ENCODE measurements at regions not wholly inside any gene's neighbourhood (a gene's known extent, or its start where the extent isn't known, plus 50 kb on each side); places are given as distances from the start of the nearest gene placed in this dataset.
A peak's percentile ranks its signal among the peaks of the same experiment; 100 is the strongest.

GRCh38 chr2:188077757-188078156 is 213.9 kb upstream of the GULP1 start:
- DNase-seq, result no peak

- DNase-seq, result no peak
Measured at GRCh38 chr2:188078534-188078933, 213.1 kb upstream of the GULP1 start.

GRCh38 chr2:188079196-188079595 is 212.5 kb upstream of the GULP1 start:
- no peak for DNase-seq

- DNase-seq, result no peak
Measured at GRCh38 chr2:188085421-188085820, 206.3 kb upstream of the GULP1 start.

- DNase-seq, result no peak
Measured at GRCh38 chr2:188089901-188090300, 201.8 kb upstream of the GULP1 start.

GRCh38 chr2:188091220-188091619 is 200.5 kb upstream of the GULP1 start:
- DNase-seq, result no peak

GRCh38 chr2:188092734-188093133 is 198.9 kb upstream of the GULP1 start:
- DNase-seq, result no peak

- DNase-seq, result no peak
Measured at GRCh38 chr2:188096910-188097309, 194.8 kb upstream of the GULP1 start.

GRCh38 chr2:188102881-188103280 is 188.8 kb upstream of the GULP1 start:
- DNase-seq, result no peak

GRCh38 chr2:188114014-188114413 is 177.7 kb upstream of the GULP1 start:
- DNase-seq, result peak; percentile 3

GRCh38 chr2:188117706-188118105 is 174.0 kb upstream of the GULP1 start:
- DNase-seq, result no peak

GRCh38 chr2:188118431-188118830 is 173.2 kb upstream of the GULP1 start:
- no peak for DNase-seq

GRCh38 chr2:188119112-188119838 is 172.4 kb upstream of the GULP1 start:
- no peak for DNase-seq

- no peak for DNase-seq
Measured at GRCh38 chr2:188122985-188123384, 168.7 kb upstream of the GULP1 start.

GRCh38 chr2:188129677-188130076 is 162.0 kb upstream of the GULP1 start:
- no peak for DNase-seq

GRCh38 chr2:188130317-188130716 is 161.4 kb upstream of the GULP1 start:
- DNase-seq, result no peak

- no peak for DNase-seq
Measured at GRCh38 chr2:188131281-188131680, 160.4 kb upstream of the GULP1 start.

GRCh38 chr2:188132385-188132784 is 159.3 kb upstream of the GULP1 start:
- DNase-seq, result no peak

GRCh38 chr2:188134241-188134640 is 157.4 kb upstream of the GULP1 start:
- DNase-seq, result no peak

GRCh38 chr2:188138313-188138712 is 153.4 kb upstream of the GULP1 start:
- DNase-seq, result no peak

GRCh38 chr2:188142088-188142487 is 149.6 kb upstream of the GULP1 start:
- DNase-seq, result no peak

GRCh38 chr2:188142636-188143295 is 148.9 kb upstream of the GULP1 start:
- no peak for DNase-seq

- DNase-seq, result no peak
Measured at GRCh38 chr2:188145885-188146284, 145.8 kb upstream of the GULP1 start.

GRCh38 chr2:188146888-188147287 is 144.8 kb upstream of the GULP1 start:
- DNase-seq, result no peak

- no peak for DNase-seq
Measured at GRCh38 chr2:188151670-188152069, 140.0 kb upstream of the GULP1 start.

Data from KG1 (cell line).